ENCODE measurements at regions not wholly inside any gene's neighbourhood (a gene's known extent, or its start where the extent isn't known, plus 50 kb on each side); places are given as distances from the start of the nearest gene placed in this dataset.

DNA sequence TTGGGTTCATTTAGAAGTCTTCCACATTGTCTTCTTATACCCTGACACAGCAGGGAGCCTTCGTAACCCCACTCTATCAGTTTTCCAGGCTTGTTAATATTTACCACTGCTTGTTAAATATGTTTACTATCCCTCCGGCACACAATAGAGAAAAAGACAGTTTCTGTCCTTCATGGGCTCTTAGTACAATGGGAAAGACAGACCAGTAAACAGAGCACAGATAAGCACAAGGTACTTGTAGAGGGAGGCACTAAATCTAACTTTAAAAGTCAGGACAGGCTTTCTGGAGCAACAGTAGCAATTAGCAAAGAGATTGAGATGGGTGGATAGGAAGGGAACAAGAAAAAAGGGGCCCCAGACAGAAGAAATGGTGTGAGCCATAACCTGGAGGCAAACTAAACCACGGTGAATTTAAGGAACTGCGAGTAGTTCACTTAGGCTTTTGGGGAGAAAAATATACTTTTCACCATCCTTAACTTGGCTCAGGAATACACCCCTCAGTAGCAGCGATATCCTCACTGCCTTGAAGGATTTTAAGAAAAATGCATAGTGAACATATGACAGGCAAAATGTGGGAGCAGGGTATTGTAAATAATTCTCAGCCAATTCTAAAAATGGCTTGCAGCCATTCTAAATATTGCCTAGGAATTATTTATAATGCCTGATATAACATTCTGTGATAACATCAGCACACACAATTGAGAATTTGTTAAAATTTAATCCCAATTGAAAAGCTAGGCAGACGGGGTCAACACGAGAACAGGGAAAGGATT lies 383.7 kb downstream of the CDH2 start:
- no peaks in the 10 kb centered on the region for H3K4me1 ChIP-seq (ENCODE audit: control insufficient read depth in 1 of 2, insufficient read depth in 1 of 2, low read depth in 1 of 2, low read length in 1 of 2)
- no peaks in the 10 kb centered on the region for H3K9me3 ChIP-seq
- TF ChIP-seq, protein P1, sequence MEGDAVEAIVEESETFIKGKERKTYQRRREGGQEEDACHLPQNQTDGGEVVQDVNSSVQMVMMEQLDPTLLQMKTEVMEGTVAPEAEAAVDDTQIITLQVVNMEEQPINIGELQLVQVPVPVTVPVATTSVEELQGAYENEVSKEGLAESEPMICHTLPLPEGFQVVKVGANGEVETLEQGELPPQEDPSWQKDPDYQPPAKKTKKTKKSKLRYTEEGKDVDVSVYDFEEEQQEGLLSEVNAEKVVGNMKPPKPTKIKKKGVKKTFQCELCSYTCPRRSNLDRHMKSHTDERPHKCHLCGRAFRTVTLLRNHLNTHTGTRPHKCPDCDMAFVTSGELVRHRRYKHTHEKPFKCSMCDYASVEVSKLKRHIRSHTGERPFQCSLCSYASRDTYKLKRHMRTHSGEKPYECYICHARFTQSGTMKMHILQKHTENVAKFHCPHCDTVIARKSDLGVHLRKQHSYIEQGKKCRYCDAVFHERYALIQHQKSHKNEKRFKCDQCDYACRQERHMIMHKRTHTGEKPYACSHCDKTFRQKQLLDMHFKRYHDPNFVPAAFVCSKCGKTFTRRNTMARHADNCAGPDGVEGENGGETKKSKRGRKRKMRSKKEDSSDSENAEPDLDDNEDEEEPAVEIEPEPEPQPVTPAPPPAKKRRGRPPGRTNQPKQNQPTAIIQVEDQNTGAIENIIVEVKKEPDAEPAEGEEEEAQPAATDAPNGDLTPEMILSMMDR (IDR thresholded peaks at IDR 0.05), result no peak
- no peaks in the 10 kb centered on the region for H3K27me3 ChIP-seq
- H3K36me3 ChIP-seq, result no peaks in the 10 kb centered on the region
- no peak overlapping the region for H3K4me3 ChIP-seq (ENCODE audit: low read depth in 1 of 2, low read length in 1 of 2)
- H3K27ac ChIP-seq, result no peak overlapping the region

DNA sequence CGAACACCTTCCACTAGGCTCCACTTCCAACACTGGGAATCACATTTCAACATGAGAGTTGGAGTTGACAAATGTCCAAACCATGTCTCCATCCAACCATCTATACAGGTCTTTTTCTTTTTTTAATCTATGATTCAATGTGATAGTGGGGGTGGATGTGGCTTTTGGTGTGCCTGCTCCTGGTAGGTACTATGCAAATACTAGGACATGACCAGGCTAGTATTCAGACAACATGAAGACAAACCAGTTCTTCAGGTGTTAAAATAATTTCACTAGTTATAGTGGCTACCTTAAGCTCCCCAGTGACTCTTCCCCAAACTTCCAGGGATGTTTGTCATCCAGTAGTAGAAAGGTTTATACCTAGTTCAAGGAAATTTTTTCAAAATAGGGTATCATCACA lies 387.5 kb downstream of the CDH2 start:
- TF ChIP-seq, protein P1 (IDR thresholded peaks at IDR 0.05), result no peak
- Histone ChIP-seq H3K4me3 (ENCODE audit: low read depth in 1 of 2, low read length in 1 of 2) (no peak overlapping the region), H3K27ac (no peak overlapping the region), H3K9me3 (no peaks in the 10 kb centered on the region), H3K36me3 (no peaks in the 10 kb centered on the region), H3K4me1 (ENCODE audit: control insufficient read depth in 1 of 2, insufficient read depth in 1 of 2, low read depth in 1 of 2, low read length in 1 of 2) (no peaks in the 10 kb centered on the region), H3K27me3 (no peaks in the 10 kb centered on the region)

DNA sequence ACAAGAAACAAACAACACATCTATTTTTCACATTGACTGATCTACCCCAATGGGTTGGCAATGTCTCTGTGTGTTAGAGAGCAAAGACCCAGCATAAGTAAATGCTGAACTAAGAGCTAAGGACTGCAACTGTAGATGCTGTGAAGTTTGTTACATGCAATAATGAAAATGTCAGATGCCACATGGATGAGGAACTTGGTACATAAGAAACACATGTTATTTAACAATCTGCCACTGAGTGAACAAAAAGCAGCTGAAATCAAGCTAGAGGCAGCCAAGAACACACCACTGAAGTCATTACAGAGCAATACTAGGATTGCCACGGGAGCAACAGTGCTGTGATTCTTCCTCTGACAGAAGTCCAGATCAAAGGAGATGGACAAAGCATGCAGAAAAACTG lies 389.4 kb downstream of the CDH2 start:
- TF ChIP-seq, protein P1 (IDR thresholded peaks at IDR 0.05), result no peak
- no peaks in the 10 kb centered on the region for H3K4me1 ChIP-seq (ENCODE audit: control insufficient read depth in 1 of 2, insufficient read depth in 1 of 2, low read depth in 1 of 2, low read length in 1 of 2)

DNA sequence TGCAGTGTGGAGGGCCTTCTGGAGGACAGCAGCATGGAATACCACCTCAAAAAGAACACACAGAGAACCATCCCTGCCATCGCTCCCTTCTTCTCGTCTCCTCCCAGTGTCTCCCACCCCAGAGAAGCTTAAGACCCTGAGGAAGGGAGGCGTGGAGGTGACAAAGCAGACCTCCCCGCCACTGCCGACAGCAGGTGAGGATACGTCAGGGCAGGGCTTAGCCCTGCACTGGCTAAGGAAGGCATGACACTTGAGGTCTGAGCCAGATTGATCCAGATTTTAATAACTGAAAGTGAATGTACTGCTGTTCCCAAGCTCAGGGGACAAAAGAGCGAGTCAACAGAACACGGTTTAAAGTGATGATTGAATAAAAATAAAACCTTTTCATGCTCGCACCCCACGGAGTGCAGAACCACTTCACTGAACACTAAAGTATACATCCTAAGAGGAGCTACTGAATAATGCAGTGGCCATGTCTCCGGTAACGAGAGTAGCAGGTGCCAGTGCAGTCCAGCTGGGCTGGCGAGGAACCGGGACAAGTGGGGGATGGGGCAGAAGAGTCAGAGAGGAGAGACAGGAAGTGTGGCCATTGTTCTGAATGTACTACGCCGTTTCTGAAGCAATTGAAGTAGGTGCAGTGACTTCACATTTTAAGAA lies 391.0 kb downstream of the CDH2 start:
- no peaks in the 10 kb centered on the region for H3K27me3 ChIP-seq
- H3K9me3 ChIP-seq, result no peaks in the 10 kb centered on the region
- no peaks in the 10 kb centered on the region for H3K4me1 ChIP-seq (ENCODE audit: control insufficient read depth in 1 of 2, insufficient read depth in 1 of 2, low read depth in 1 of 2, low read length in 1 of 2)
- no peak overlapping the region for H3K4me3 ChIP-seq (ENCODE audit: low read depth in 1 of 2, low read length in 1 of 2)
- H3K27ac ChIP-seq, result no peak overlapping the region
- H3K36me3 ChIP-seq, result no peaks in the 10 kb centered on the region
- TF ChIP-seq, protein P1 (IDR thresholded peaks at IDR 0.05), result no peak

More for the DNA sequence above, 389.4 kb downstream of the CDH2 start:
- Histone ChIP-seq H3K27me3 (no peaks in the 10 kb centered on the region), H3K27ac (no peak overlapping the region), H3K9me3 (no peaks in the 10 kb centered on the region), H3K4me3 (ENCODE audit: low read depth in 1 of 2, low read length in 1 of 2) (no peak overlapping the region), H3K36me3 (no peaks in the 10 kb centered on the region)

DNA sequence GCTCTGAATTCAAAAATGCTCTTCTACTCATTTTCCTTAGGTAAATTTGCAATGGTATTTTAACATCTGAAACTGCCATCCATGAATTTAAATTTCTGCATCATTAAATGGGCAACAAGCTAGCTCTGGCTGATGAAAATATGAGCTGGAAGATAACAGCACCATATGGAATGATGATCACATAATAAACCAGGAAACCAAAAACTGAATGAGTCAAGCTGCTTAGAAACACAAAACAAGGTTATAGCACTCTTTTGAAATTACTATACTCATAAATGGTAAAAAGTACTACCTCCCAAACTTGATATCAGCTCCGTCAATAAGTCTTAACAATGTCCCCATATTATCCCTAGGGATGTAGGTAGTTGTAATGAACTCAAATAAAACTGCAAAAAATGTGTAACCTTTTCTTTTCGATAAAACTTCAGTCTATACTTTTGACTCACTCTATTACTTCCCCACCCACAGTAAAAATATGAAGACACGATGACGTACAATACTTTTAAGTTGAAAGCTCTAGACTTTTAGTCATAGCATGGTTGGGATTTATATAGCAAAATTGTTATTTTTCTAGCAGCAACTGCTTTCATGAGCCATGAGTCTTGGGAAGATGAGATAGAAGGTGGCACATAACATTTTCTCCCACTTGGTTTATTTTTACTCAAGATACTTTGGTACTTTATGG lies 396.7 kb downstream of the CDH2 start:
- Histone ChIP-seq H3K27me3 (no peaks in the 10 kb centered on the region), H3K27ac (no peak overlapping the region), H3K4me1 (ENCODE audit: control insufficient read depth in 1 of 2, insufficient read depth in 1 of 2, low read depth in 1 of 2, low read length in 1 of 2) (no peaks in the 10 kb centered on the region), H3K4me3 (ENCODE audit: low read depth in 1 of 2, low read length in 1 of 2) (no peak overlapping the region), H3K9me3 (no peaks in the 10 kb centered on the region), H3K36me3 (no peaks in the 10 kb centered on the region)
- TF ChIP-seq, protein P1 (IDR thresholded peaks at IDR 0.05), result no peak
